BLaER1 (cell line): ENCODE measurements at regions not wholly inside any gene's neighbourhood (a gene's known extent, or its start where the extent isn't known, plus 50 kb on each side); places are given as distances from the start of the nearest gene placed in this dataset.

Experiments used
- H3K27ac ChIP-seq: shearing (Covaris generic); formaldehyde crosslinking; 2 replicates; pipeline ENCODE4 v1.8.1; 2022
- H3K27me3 ChIP-seq: shearing (Covaris generic); formaldehyde crosslinking; 2 replicates; pipeline ENCODE4 v1.8.1; 2022
- H3K36me3 ChIP-seq: shearing (Covaris generic); formaldehyde crosslinking; 2 replicates; pipeline ENCODE4 v1.8.1; 2022
- H3K4me1 ChIP-seq: shearing (Covaris generic); formaldehyde crosslinking; 2 replicates; pipeline ENCODE4 v1.8.1; 2022
- H3K4me2 ChIP-seq: shearing (Covaris generic); formaldehyde crosslinking; 2 replicates; pipeline ENCODE4 v1.8.1; 2022
- H3K4me3 ChIP-seq: shearing (Covaris generic); formaldehyde crosslinking; 2 replicates; pipeline ENCODE4 v1.8.1; 2022
- H3K9ac ChIP-seq: shearing (Covaris generic); formaldehyde crosslinking; 2 replicates; pipeline ENCODE4 v1.8.1; 2022
- H3K9me3 ChIP-seq: shearing (Covaris generic); formaldehyde crosslinking; 2 replicates; pipeline ENCODE4 v1.8.1; 2022
- H4K20me1 ChIP-seq: shearing (Covaris generic); formaldehyde crosslinking; 2 replicates; pipeline ENCODE4 v1.8.1; 2022
- Cebpa-rat ChIP-seq: shearing (Covaris generic); IDR thresholded peaks from 2 replicates; pipeline ENCODE4 v1.8.1; 2022

DNA sequence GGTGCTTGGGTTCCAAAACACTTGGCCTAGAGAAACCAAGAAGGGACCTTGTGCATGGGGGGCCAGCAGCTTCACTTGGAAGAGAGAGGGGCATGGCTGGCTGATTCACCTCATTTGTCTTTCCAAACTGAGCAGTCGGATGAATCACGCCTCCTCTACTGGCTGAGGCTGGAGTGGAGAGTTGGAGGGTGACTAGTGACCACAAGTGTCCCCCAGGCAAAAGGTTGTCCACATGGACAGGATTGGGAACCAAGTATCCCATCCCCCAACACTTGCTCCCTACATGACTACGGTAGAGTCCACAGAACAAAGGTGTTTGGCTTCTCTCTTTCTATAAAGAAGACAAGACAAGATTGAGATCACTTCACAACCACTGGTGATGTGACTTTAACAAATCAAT is 875.6 kb downstream of the QKI start:
- H3K4me3 ChIP-seq, result no peak overlapping the region
- no peak overlapping the region for H3K4me2 ChIP-seq
- H3K36me3 ChIP-seq, result no peaks in the 10 kb centered on the region
- no peaks in the 10 kb centered on the region for H3K27me3 ChIP-seq
- H3K4me1 ChIP-seq, result 0 out of 2 replicates have a peak, but pooled peaks cover 5% of the 10 kb centered on the region
- H3K9me3 ChIP-seq, result peaks cover 18% of the 10 kb centered on the region; the same call in 1 of the 2 replicates
- no peaks in the 10 kb centered on the region for H4K20me1 ChIP-seq
- H3K27ac ChIP-seq, result no peak overlapping the region
- no peak overlapping the region for H3K9ac ChIP-seq
- TF ChIP-seq Cebpa-rat, result no peak

DNA sequence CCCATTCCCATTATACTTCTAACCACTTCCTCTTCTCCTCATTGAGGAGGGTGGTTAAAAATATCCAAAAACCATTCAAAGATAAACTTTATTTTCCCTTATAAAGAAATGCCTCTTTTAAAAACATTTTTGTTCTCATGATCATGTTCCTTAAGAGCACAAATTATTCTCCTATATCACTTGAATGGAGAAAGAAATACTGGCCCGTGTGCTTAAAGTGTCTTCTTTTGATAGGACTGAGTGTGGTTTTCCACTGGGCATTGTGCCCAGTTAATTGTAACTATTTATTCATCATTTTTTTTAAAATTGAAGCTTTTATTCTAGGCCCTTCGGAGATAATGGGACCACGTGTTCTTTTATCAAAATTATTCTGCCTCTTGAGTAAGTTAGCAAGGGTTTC is 871.5 kb downstream of the QKI start:
- Histone ChIP-seq H4K20me1 (no peaks in the 10 kb centered on the region), H3K36me3 (no peaks in the 10 kb centered on the region), H3K4me2 (no peak overlapping the region), H3K9ac (no peak overlapping the region), H3K27me3 (no peaks in the 10 kb centered on the region), H3K4me1 (0 out of 2 replicates have a peak, but pooled peaks cover 5% of the 10 kb centered on the region), H3K9me3 (0 out of 2 replicates have a peak, but pooled peaks cover 13% of the 10 kb centered on the region), H3K4me3 (no peak overlapping the region), H3K27ac (no peak overlapping the region)
- no peak for TF ChIP-seq Cebpa-rat

DNA sequence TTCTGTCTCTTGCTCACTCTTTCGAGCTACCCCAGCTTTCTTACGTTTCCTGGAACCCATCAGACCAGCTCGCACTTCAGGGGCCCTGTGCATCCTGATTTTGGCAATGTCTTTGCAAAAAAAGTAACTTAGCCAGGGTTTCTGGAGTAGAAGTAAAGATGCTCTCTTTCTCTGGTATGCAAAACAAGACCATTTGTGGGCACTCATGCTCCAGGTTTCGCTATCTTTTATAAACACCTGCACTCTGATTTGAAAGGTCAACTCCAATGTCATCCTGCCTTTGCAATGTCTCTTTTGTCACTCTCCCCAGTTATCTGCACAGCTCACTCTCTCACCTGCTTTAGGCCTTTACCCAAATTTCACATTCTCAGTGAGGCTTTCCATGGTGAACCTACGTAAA is 869.1 kb downstream of the QKI start:
- no peak for TF ChIP-seq Cebpa-rat
- H3K27ac ChIP-seq, result no peak overlapping the region
- no peak overlapping the region for H3K4me2 ChIP-seq
- 0 out of 2 replicates have a peak, but pooled peaks cover 5% of the 10 kb centered on the region for H3K4me1 ChIP-seq
- H3K9ac ChIP-seq, result no peak overlapping the region
- H3K36me3 ChIP-seq, result no peaks in the 10 kb centered on the region
- H3K4me3 ChIP-seq, result no peak overlapping the region
- H4K20me1 ChIP-seq, result no peaks in the 10 kb centered on the region
- H3K9me3 ChIP-seq, result peaks cover 17% of the 10 kb centered on the region; the same call in 1 of the 2 replicates
- H3K27me3 ChIP-seq, result no peaks in the 10 kb centered on the region

DNA sequence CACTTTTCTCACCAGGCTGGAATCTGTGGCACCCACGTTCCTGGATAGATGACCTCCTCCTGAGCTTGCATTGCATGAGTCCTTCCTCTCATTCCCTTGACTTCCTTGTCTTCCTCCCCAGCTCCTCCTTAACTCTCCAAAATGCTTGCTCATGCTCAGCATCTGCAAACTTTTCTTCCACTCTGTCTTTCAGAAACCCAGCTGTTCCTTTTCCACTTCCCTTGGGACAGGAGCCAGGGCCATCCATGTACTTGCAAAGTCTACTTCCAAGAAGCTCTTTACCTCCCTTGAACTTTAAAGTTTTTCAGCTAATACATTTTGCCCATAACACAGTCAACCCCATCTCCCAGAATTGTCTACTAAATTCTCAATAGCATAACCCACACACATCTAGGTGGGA is 861.7 kb downstream of the QKI start:
- TF ChIP-seq Cebpa-rat, result no peak
- no peak overlapping the region for H3K9ac ChIP-seq

DNA sequence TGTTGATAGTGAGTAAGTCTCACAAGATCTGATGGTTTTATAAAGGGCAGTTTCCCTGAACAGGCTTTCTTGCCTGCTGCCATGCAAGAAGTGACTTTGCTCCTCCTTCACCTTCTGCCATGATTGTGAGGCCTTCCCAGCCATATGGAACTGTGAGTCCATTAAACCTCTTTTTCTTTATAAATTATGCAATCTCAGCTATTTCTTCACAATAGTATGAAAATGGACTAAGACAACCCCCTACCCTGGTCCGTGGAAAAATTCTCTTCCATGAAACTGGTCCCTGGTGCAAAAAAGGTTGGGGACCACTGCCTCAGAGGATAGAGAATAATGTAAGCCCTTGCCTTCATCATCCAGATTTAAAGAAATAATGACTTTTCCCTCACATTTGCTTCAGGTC is 861.3 kb downstream of the QKI start:
- H4K20me1 ChIP-seq, result no peaks in the 10 kb centered on the region

More for the DNA sequence above, 861.7 kb downstream of the QKI start:
- Histone ChIP-seq H3K36me3 (no peaks in the 10 kb centered on the region), H3K4me2 (no peak overlapping the region), H3K27me3 (no peaks in the 10 kb centered on the region), H4K20me1 (no peaks in the 10 kb centered on the region), H3K27ac (no peak overlapping the region), H3K9me3 (peaks cover 8% of the 10 kb centered on the region; the same call in 1 of the 2 replicates), H3K4me3 (no peak overlapping the region), H3K4me1 (no peaks in the 10 kb centered on the region)

DNA sequence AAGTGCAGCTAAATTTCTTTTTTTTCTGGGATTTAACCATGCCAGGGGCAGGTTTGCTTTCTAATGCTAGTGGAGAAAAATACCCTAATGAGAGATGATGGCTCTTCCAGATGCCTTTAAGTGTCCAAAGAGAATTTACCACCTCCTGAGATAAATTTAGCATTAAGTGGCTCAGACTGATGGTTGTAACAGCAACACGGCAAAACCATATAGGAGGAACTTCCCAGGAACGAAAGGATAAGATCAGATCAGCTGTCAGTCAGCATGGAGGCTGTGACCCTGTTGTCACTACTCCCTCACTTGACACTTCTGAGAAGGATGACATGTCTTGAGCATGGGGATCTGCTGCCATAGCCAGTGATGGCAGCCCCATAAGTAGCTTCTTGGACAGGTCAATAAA is 860.0 kb downstream of the QKI start:
- no peaks in the 10 kb centered on the region for H3K27me3 ChIP-seq
- H3K4me3 ChIP-seq, result no peak overlapping the region
- H3K4me2 ChIP-seq, result no peak overlapping the region
- no peak overlapping the region for H3K27ac ChIP-seq
- H3K9ac ChIP-seq, result no peak overlapping the region
- H3K4me1 ChIP-seq, result no peaks in the 10 kb centered on the region
- H3K36me3 ChIP-seq, result no peaks in the 10 kb centered on the region
- peaks cover 6% of the 10 kb centered on the region; the same call in 1 of the 2 replicates for H3K9me3 ChIP-seq
- no peaks in the 10 kb centered on the region for H4K20me1 ChIP-seq
- no peak for TF ChIP-seq Cebpa-rat

More for the DNA sequence above, 861.3 kb downstream of the QKI start:
- H3K27me3 ChIP-seq, result no peaks in the 10 kb centered on the region
- no peaks in the 10 kb centered on the region for H3K36me3 ChIP-seq
- no peak for TF ChIP-seq Cebpa-rat
- peaks cover 8% of the 10 kb centered on the region; the same call in 1 of the 2 replicates for H3K9me3 ChIP-seq
- no peak overlapping the region for H3K4me3 ChIP-seq
- no peak overlapping the region for H3K9ac ChIP-seq
- H3K4me2 ChIP-seq, result no peak overlapping the region
- no peak overlapping the region for H3K27ac ChIP-seq
- H3K4me1 ChIP-seq, result no peaks in the 10 kb centered on the region

DNA sequence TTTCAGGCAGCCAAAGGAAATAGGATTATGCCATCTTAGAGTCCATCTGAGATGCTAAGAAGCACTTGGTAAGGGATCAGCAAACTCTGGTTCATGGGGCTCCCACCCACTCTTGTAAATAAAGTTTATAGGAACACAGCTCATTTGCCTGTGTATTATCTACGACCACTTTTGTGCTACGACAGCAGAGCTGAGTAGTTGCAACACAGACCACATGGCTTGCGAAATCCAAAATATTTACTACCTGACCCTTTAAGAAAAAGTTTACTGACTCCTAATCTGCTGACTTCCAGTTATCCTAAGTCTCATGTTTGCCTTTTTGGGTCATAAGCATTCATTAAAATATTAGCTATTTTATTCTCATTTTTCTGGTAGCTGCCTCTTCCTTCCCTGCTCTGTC is 859.0 kb downstream of the QKI start:
- H3K4me2 ChIP-seq, result no peak overlapping the region
- no peak overlapping the region for H3K9ac ChIP-seq
- no peak overlapping the region for H3K27ac ChIP-seq
- no peaks in the 10 kb centered on the region for H3K9me3 ChIP-seq
- no peaks in the 10 kb centered on the region for H4K20me1 ChIP-seq
- H3K4me1 ChIP-seq, result no peaks in the 10 kb centered on the region
- no peak for TF ChIP-seq Cebpa-rat
- no peaks in the 10 kb centered on the region for H3K27me3 ChIP-seq
- H3K36me3 ChIP-seq, result no peaks in the 10 kb centered on the region
- H3K4me3 ChIP-seq, result no peak overlapping the region

DNA sequence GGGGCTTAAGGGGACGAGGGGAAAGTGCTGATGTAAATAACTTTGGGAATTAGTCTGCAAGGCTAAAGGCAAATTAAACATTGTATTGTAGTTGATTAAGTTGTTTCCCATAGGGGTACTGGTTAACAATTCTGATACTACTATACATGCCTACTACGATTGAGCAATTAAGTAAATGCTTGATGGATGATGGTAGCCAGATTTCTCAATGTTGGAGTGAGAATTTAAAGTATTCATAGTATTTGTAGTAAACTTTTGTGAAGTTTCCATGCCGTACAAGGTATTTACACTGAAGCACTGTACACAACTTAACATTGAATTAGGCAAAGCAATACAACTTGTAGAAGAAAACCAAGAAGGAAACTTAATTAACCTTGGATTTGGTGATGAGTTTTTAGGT is 852.3 kb downstream of the QKI start:
- TF ChIP-seq Cebpa-rat, result no peak
- Histone ChIP-seq H4K20me1 (no peaks in the 10 kb centered on the region), H3K27ac (no peak overlapping the region), H3K36me3 (no peaks in the 10 kb centered on the region), H3K4me3 (no peak overlapping the region), H3K9ac (no peak overlapping the region), H3K4me1 (no peaks in the 10 kb centered on the region), H3K9me3 (no peaks in the 10 kb centered on the region), H3K4me2 (no peak overlapping the region), H3K27me3 (no peaks in the 10 kb centered on the region)

DNA sequence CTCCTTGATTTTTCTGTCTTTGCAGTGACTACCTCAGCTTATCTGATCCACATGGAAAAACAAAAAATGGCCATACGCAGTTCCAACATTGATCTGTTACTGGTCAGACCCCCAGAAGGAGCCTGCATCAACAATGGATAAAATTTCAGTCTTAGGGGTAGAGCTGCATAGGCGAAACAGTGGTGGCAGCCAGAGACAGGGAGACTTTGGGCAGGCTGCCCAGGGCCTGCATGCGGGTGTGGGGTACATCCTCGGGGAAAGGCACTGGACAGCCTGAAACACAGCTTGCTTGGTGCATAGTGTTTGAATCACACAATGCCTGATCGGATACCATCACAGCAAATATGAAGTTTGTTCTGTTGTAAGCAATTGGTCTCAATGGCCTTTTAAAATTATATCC is 847.8 kb downstream of the QKI start:
- Histone ChIP-seq H3K27ac (no peak overlapping the region), H3K4me3 (no peak overlapping the region), H3K9ac (no peak overlapping the region), H3K4me2 (no peak overlapping the region), H3K9me3 (no peaks in the 10 kb centered on the region), H3K4me1 (no peaks in the 10 kb centered on the region), H3K27me3 (no peaks in the 10 kb centered on the region), H4K20me1 (no peaks in the 10 kb centered on the region), H3K36me3 (no peaks in the 10 kb centered on the region)
- no peak for TF ChIP-seq Cebpa-rat

DNA sequence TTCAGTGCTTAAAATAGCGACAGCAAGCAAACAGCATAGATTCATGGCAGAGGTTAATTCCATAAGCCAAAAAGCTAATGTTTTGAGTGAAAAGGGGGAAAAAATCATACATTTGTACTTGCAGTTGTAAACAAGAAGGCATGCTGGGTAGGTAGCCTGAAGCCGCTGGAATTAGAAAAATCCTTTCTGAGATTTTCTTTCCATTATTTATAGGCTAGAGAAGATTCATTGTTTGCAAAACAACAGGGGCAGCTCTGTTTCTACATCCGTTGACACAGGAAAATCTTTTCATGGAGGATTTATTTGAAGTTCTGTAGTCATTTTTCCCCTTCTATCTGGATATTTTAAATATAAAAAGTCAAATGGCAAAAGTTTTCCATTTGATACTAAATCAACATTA is 843.9 kb downstream of the QKI start:
- no peak overlapping the region for H3K4me2 ChIP-seq
- H3K9ac ChIP-seq, result no peak overlapping the region
- H3K4me1 ChIP-seq, result no peaks in the 10 kb centered on the region
- H3K9me3 ChIP-seq, result no peaks in the 10 kb centered on the region
- H3K36me3 ChIP-seq, result no peaks in the 10 kb centered on the region
- no peaks in the 10 kb centered on the region for H4K20me1 ChIP-seq
- no peaks in the 10 kb centered on the region for H3K27me3 ChIP-seq
- no peak overlapping the region for H3K4me3 ChIP-seq
- no peak for TF ChIP-seq Cebpa-rat
- H3K27ac ChIP-seq, result no peak overlapping the region

DNA sequence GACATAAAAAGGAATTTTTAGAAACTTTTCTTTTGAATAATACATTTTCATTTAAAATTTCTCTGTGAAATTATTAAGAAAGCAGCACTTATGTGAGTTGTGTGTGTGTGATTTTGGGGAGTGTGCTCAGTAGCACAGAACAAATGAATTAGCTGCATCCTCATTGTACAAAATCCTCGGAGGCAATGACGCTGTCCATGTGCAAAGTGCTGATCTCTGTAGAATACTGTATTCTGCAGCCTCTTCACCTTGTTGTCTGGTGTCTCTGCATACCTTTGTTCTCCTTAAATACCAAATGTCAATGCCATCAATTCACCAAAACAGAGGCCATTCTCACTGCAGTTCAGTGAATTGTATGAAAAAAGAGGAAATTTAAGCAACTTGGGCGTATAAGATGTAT is 838.4 kb downstream of the QKI start:
- Histone ChIP-seq H3K4me1 (no peaks in the 10 kb centered on the region), H3K36me3 (no peaks in the 10 kb centered on the region), H3K27ac (no peak overlapping the region), H3K4me2 (no peak overlapping the region), H4K20me1 (no peaks in the 10 kb centered on the region), H3K27me3 (no peaks in the 10 kb centered on the region), H3K9me3 (no peaks in the 10 kb centered on the region), H3K9ac (no peak overlapping the region), H3K4me3 (no peak overlapping the region)
- no peak for TF ChIP-seq Cebpa-rat
